ENCODE measurements at regions not wholly inside any gene's neighbourhood (a gene's known extent, or its start where the extent isn't known, plus 50 kb on each side); places are given as distances from the start of the nearest gene placed in this dataset.

DNA sequence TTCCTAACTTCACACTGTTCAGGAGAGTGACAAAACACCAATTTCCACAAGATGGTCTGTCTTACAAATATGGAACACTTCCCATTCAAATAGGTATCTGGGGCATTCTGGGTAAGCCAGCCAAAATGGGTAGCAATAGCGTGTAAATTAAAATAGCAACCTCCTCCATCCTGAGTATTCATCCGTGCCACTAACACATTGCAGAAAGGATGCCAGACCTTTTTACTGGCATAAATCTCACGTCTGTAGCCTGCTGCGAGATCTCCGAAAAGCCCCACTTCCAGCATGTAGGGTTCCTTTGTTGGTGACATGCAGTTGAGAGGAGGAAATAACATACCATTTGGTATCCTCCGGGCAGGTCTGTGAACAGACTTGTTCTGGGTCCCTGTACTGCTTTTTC is 52.7 kb upstream of the RAI2 start:
- Mint-ChIP-seq H3K4me1 (no peaks in the 10 kb centered on the region), H3K4me3 (no peak overlapping the region), H3K36me3 (ENCODE audit: low read depth) (peaks cover 3% of the 10 kb centered on the region), H3K27me3 (ENCODE audit: low read depth) (no peaks in the 10 kb centered on the region), H3K27ac (ENCODE audit: unreplicated experiment) (no peak overlapping the region), H3K9me3 (peaks cover 19% of the 10 kb centered on the region)
- TF ChIP-seq, protein P1, sequence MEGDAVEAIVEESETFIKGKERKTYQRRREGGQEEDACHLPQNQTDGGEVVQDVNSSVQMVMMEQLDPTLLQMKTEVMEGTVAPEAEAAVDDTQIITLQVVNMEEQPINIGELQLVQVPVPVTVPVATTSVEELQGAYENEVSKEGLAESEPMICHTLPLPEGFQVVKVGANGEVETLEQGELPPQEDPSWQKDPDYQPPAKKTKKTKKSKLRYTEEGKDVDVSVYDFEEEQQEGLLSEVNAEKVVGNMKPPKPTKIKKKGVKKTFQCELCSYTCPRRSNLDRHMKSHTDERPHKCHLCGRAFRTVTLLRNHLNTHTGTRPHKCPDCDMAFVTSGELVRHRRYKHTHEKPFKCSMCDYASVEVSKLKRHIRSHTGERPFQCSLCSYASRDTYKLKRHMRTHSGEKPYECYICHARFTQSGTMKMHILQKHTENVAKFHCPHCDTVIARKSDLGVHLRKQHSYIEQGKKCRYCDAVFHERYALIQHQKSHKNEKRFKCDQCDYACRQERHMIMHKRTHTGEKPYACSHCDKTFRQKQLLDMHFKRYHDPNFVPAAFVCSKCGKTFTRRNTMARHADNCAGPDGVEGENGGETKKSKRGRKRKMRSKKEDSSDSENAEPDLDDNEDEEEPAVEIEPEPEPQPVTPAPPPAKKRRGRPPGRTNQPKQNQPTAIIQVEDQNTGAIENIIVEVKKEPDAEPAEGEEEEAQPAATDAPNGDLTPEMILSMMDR (conservative IDR thresholded peaks at IDR 0.05): no peak
- no peak for DNase-seq (ENCODE audit: low read depth, low spot score)

Data from neural crest cell (in vitro differentiated cells).